ENCODE measurements at regions not wholly inside any gene's neighbourhood (a gene's known extent, or its start where the extent isn't known, plus 50 kb on each side); places are given as distances from the start of the nearest gene placed in this dataset.

DNA sequence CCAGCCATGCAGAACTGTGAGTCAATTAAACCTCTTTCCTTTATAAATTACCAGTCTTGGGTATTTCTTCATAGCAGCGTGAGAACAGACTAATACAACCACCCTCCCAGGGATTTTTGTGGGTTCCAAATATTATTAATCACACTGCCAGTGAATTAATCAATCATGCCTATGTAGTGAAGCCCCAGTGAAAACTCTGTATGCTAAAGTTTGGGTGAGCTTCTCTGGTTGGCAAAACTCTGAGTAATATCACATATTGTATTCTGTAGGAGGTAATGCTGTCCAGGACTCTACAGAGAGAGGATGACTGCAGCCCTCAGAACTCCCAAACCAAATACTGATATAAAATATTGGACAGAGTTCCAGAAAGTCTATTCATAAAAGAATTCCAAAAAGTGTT lies 216.9 kb downstream of the RPAP3 start:
- Histone ChIP-seq H3K9me3 (replicated peaks; ENCODE audit: control insufficient read depth, insufficient read depth, low read length) (no peaks in the 10 kb centered on the region), H2AFZ (ENCODE audit: control insufficient read depth, low read depth, low read length) (no peak overlapping the region), H3K4me1 (ENCODE audit: control insufficient read depth, insufficient read depth, low read length) (no peaks in the 10 kb centered on the region), H3K36me3 (ENCODE audit: control insufficient read depth in 2 of 2, insufficient read depth in 2 of 2, low read length in 1 of 2) (no peaks in the 10 kb centered on the region), H3K79me2 (ENCODE audit: control insufficient read depth, insufficient read depth, low read length) (no peaks in the 10 kb centered on the region), H3K9ac (ENCODE audit: control insufficient read depth, insufficient read depth, low read length) (no peak overlapping the region), H3K4me3 (no peak overlapping the region), H3K4me2 (ENCODE audit: control insufficient read depth, insufficient read depth) (no peak overlapping the region), H4K20me1 (ENCODE audit: control insufficient read depth, insufficient read depth) (no peaks in the 10 kb centered on the region), H3K27ac (ENCODE audit: control insufficient read depth, insufficient read depth) (no peak overlapping the region), H3K27me3 (replicated peaks in 1 of 2; ENCODE audit: control insufficient read depth in 2 of 2, insufficient read depth in 2 of 2, low read length in 1 of 2) (no peaks in the 10 kb centered on the region)
- RAD21 ChIA-PET (ENCODE audit: unreplicated experiment) = no interaction called here
- no TSS peak for BruUV-seq (replicated peaks)
- intact Hi-C loops (cut with micrococcal nuclease; ENCODE audit: unreplicated experiment) (no loop called here), in situ Hi-C loops (cut with MboI) (no loop called here)
- DNase-seq (ENCODE audit: low read depth, low spot score) (no peak), ATAC-seq (no peak), FAIRE-seq (no peak)
- SMC1A ChIA-PET (ENCODE audit: uncharacterized antibody, unreplicated experiment) = no interaction called here
- WGBS (ENCODE audit: insufficient coverage, insufficient replicate concordance, low lambda C conversion rate, missing lambda C conversion rate) = 0% methylated on average over 1 of the region's 1 CpG
- TF ChIP-seq KDM1A (IDR thresholded peaks at IDR 0.05; ENCODE audit: borderline replicate concordance) (no peak), TAF1 (IDR thresholded peaks at IDR 0.05; ENCODE audit: borderline replicate concordance, low read depth, low read length) (no peak), POLR2AphosphoS5 (IDR thresholded peaks at IDR 0.05; ENCODE audit: low read length) (no peak), CHD4 (IDR thresholded peaks at IDR 0.05) (no peak), CREB1 (IDR thresholded peaks at IDR 0.05; ENCODE audit: low read depth) (no peak), SRF (IDR thresholded peaks at IDR 0.05; ENCODE audit: low read depth in 2 of 2, low read length in 2 of 2) (no peak), E2F4 (IDR thresholded peaks at IDR 0.05; ENCODE audit: low read depth, low read length) (no peak), EP300 (IDR thresholded peaks at IDR 0.05; ENCODE audit: borderline replicate concordance in 1 of 2, control insufficient read depth in 1 of 2, low read depth in 2 of 2, low read length in 2 of 2) (no peak), CHD2 (IDR thresholded peaks at IDR 0.05; ENCODE audit: borderline replicate concordance, low read depth, low read length) (no peak), ZNF274 (IDR thresholded peaks at IDR 0.05; ENCODE audit: insufficient read depth, insufficient read length) (no peak), ZNF207 (IDR thresholded peaks at IDR 0.05; ENCODE audit: borderline replicate concordance) (no peak), CBFB (IDR thresholded peaks at IDR 0.05; ENCODE audit: low read depth) (no peak), GATAD2B (conservative IDR thresholded peaks at IDR 0.05; ENCODE audit: low read depth) (no peak)
- TF ChIP-seq, protein P1, sequence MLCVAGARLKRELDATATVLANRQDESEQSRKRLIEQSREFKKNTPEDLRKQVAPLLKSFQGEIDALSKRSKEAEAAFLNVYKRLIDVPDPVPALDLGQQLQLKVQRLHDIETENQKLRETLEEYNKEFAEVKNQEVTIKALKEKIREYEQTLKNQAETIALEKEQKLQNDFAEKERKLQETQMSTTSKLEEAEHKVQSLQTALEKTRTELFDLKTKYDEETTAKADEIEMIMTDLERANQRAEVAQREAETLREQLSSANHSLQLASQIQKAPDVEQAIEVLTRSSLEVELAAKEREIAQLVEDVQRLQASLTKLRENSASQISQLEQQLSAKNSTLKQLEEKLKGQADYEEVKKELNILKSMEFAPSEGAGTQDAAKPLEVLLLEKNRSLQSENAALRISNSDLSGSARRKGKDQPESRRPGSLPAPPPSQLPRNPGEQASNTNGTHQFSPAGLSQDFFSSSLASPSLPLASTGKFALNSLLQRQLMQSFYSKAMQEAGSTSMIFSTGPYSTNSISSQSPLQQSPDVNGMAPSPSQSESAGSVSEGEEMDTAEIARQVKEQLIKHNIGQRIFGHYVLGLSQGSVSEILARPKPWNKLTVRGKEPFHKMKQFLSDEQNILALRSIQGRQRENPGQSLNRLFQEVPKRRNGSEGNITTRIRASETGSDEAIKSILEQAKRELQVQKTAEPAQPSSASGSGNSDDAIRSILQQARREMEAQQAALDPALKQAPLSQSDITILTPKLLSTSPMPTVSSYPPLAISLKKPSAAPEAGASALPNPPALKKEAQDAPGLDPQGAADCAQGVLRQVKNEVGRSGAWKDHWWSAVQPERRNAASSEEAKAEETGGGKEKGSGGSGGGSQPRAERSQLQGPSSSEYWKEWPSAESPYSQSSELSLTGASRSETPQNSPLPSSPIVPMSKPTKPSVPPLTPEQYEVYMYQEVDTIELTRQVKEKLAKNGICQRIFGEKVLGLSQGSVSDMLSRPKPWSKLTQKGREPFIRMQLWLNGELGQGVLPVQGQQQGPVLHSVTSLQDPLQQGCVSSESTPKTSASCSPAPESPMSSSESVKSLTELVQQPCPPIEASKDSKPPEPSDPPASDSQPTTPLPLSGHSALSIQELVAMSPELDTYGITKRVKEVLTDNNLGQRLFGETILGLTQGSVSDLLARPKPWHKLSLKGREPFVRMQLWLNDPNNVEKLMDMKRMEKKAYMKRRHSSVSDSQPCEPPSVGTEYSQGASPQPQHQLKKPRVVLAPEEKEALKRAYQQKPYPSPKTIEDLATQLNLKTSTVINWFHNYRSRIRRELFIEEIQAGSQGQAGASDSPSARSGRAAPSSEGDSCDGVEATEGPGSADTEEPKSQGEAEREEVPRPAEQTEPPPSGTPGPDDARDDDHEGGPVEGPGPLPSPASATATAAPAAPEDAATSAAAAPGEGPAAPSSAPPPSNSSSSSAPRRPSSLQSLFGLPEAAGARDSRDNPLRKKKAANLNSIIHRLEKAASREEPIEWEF (IDR thresholded peaks at IDR 0.05; ENCODE audit: insufficient replicate concordance, low read depth, low read length) = no peak
- POLR2A ChIA-PET = no interaction called here
- CTCF ChIA-PET = no interaction called here

Data from GM12878 (cell line).